GM18511 (cell line): ENCODE measurements at regions not wholly inside any gene's neighbourhood (a gene's known extent, or its start where the extent isn't known, plus 50 kb on each side); places are given as distances from the start of the nearest gene placed in this dataset.

Experiments used
- ATAC-seq: cut with Tn5 transposase; IDR thresholded peaks from one replicate; pipeline ENCODE4 v1.9.1; 2021; ENCODE audit warnings: mild to moderate bottlenecking, moderate library complexity; ENCODE audit not compliant: unreplicated experiment

DNA sequence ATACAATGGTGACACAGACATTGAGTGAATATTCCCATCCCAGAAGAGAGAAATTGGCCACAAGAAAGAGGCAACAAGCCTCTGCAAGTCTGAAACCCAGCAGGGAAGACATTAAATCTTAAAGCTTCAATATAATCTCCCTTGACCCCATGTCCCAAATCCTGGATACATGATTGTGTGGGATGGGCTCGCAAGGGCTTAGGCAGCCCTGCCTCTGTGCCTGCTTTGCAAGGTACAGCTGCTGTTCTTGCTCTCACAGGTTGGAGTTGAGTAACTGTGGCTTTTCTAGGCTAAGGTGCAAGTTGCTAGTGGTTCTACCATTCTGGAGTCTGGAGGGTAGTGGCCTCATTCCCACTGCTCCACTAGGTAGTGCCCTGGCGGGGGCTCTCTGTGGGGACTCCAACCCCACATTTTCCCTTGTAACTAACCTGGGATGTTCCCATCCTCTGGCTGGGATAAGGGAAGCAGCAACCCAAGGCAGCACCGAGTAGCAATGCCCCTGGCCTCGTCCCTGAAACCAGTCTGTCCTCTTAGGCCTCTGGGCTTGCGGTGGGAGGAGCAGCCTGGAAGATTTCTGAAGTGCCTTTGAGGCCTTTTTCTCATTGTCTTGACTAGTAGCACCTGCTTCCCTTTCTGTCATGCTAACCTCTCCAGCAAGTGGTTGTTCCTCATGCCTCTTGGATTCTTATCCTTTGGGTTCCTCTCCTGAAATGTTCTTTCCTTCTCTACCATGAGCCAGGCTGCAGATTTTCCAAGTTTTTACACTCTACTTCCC, 90.0 kb downstream of the FAM174B start:
- no peak for ATAC-seq

DNA sequence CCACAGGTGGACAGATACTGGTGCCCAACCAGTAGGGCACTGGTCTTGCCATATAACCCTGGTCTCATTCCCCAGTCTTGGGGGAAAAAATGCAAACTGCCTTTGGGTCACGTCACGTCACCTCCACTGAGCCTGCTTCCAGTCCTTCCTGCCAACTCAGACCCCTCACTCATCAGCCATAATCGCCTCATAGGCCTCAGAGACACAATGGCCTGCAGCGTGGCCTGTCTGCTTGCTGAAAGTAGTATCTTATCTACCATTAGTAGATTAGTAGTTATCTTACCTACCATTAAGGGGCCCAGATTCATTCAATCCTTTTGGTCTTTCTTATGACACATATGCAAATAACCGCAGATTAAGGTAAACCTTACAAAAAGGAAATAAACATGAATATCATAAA, 93.8 kb downstream of the FAM174B start:
- ATAC-seq = no peak

DNA sequence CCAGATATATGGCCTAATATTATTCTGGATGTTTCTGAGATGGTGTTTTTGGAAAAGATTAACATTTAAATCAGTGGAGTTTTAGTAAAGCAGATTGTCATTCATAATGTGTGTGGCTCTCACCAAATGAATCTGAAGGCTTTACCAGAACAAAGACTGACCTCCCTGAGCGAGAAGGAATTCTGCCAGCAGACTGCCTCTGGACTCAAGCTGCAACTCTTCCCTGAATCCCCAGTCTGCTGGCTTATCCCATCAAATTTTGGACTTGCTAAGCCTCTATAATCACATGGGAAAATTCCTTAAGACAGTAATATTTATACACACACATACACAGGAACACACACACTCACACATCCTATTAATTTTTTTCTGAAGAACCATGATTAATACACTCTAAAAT, 102.3 kb downstream of the FAM174B start:
- no peak for ATAC-seq

DNA sequence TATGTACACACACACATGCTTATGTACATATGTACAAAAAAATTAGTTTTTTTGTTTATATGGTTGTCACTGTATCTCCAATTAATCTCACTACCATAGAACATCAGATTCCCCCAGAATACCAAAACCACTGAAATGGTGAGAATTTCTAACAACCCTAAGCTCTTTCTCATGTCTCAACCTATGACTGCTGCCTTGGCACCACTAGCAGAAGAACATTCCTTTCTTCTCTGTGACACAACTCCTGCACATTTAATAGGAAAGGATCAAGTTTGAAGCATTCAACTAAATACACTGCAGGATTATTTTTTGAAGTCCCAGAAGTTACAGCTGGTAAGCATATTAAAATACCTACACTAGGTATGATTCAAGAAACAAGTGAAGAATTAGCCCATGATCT, 109.6 kb downstream of the FAM174B start:
- no peak for ATAC-seq

DNA sequence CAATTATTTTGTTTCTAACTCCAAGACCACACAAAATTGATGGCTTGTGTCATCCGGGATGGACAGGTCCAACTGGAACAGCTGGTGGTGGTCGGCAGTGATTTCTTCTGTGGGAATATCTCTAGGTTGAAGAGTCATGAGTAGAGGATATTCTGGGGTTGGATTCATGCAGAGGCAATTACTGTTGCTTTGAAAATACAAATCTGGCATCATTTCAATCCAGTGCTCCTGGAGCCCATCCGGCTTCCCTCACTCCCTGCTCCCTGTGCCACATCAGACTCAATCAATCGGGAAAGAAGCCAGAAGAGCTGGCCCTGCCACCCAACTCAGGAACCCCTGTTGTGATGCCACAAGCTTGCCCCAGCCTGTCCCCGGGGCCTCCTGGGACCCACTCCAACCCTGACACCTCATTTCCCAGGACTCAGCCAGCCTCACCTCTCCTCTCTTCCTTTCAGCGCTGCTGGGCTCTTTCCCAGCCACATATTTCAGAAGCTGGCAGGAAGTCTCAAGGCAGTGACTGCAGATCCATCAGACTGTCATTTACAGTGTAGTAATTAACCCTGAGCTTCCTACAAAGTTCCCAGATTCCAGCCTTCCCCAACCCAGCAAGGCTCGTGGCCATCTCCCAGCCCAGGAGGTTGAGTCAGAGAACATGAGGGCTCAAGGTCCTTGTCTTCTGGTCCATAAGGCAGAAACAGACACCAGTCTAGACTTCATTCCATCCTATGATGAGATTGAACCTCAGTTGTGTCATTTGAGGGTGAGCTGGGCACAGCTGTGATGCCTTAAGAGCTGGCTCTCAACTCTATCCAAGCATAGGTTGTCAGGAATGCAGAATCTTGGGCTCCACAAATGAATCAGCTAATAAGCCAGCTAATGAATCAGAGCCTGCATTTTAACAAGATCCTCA, 114.0 kb downstream of the FAM174B start:
- no peak for ATAC-seq

DNA sequence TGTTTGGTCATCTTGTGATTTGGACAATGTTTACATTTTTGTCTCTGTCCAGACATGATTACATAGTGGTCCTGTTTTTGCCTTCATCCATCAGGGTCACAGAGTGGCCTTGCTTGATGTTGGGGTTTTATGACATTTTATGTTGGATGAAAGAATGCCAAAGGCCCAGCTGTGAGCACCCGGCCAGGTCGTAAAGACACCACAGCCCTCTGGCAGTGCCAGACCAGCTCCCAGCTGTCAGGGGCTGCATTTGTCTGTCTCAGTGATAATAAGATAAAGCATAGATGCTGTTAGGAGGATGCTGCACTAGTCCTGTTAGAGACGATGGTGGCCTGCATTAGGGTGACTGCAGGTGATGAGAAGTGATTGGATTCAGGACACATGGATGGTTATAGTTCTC, 117.5 kb downstream of the FAM174B start:
- no peak for ATAC-seq

DNA sequence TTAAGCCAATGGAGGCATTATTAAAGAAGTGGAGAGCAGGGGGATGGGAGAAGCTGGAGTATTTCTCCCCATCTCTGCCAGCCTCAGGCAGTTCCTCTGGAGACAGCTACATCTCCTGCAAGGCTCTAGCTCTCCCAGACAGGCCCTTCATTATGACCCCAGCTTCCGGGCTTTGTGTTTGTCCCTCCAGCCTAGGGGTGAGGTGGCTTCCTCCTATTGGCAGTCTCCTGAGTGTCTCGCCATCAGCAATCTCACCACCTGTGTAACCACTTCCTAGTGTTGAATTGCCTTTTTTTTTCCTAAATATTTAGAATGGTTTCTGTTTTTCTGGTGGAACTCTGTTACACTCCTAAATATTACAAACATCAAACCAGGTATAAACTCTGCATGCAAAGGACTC, 122.3 kb downstream of the FAM174B start:
- no peak for ATAC-seq

DNA sequence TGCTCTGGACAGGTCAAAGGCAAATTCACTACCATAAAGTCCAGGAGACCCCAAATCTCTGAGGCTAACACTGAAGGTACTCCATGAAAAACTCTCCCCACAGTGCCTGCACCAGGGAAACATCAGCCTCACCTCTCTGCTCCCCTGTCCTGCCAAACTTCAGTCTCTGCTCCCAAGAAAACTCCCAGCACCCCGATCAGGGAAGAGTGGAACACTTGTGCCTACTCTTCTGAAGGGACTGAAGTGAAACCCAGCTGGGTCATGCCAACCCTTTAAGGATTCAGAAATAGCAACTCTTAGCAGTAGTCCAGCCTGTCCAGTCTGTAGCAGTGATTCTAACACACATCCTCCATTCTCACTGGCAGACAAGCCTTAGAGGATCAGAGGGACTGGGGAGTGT, 124.2 kb downstream of the FAM174B start:
- ATAC-seq = no peak

DNA sequence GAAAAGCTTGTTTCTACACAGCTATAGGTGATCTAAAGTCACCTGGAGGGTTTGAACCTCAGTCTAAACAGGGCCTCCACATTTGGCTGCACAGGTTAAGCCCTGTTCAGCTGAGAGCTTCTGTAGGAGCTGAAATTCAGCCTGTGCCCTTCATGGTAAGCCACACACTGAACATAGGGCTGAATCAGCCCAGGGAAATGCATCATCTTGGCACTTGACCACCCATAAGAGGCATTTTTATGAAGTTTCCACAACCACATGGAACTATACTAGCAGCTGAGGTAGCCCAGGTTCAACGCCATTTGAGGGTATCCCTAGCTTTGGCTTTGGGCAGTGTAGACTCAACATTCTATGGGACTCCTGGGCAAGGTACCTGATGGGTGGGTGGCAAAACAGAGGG, 126.8 kb downstream of the FAM174B start:
- ATAC-seq = no peak

DNA sequence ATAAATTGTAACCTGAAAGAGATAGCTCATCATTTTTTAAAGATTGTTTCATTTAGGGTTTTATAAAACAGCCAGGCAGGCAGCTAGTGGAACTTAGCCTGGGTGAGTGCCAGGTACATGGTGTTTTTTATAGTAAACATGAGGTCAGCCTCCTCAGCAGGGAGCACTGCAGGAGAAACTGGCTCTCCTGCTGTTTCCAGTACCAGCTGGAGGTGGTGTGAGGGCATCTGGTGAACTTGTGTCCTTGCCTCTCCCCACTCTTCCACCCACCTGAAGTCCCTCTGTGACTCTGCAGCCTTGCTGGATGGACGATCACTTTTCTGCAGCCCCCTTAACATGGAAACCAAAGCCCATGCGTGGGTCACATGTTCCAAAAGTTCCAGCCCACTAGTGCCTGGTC, 128.4 kb downstream of the FAM174B start:
- no peak for ATAC-seq

DNA sequence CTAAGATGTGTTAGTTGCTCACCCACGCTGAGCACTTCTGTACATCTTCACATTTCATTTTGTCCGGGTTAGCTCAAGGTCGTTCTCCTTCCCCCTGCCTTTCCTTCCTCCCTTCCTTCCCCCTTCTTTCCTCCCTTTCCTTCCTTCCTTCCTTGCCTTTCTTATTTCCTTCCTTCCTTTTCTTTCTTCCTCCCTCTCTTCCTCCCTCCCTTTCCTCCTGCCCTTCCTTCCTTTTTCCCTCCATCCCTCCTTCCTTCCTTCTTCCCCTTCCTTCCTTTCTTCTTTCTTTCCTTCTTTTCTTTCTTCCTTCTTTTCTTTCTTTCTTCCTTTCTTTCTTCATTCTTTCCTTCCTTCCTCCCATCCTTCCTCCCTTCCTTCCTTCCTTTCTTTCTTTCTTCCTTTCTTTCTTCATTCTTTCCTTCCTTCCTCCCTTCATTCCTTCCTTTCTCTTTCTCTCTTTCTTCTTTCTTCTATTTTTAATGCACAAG, 129.8 kb downstream of the FAM174B start:
- ATAC-seq = no peak

DNA sequence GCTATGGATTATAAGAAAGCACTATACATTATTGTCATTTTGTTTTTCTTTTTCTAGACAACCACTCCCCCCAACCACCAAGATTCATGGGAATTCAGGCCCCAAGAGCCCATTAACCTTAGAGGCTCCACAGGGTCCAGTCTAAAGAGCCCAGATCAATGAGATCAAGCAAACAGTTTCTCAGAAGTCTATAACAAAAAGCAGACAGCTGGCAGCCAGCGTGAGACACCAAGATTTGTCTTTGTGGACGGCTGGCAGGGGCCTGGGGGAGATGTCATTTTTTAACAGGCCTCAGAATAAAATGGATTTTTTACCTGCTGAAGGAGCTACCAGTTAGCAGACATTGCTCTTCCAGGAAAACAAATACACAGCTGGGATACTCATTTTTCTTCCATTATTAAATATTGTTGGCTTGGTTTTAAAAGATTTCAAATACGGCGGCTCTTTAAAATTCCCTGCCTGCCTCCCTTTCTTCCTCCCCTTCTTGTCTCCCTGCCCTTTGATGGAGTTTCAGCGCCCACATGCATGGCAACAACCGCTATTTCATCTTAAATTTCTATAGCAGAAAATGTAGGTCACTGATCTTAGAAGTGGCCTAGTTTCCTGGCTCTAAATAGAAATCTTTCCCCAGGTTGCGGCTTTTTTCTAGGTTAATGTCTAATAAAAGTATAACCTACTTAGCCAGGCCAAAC, 130.6 kb downstream of the FAM174B start:
- ATAC-seq = no peak

DNA sequence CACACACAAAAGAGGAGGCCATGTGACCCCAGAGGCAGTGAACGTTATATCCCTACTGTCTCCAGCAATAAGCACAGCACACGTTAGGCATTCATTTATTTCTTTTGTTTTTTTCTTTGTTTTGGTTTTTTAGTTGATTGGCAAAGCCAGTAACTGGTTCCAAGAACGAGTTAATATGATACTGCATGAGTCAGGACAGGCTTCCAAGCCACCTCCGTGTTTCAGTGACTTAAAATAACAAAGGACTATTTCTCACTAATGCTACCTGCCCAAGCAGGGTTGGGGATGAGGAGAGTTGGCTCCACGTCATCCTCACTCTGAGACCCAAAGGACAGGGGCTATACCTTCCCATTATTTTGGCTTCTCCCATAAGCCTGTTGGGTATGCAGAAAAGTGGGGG, 130.5 kb downstream of the ST8SIA2 start:
- no peak for ATAC-seq

DNA sequence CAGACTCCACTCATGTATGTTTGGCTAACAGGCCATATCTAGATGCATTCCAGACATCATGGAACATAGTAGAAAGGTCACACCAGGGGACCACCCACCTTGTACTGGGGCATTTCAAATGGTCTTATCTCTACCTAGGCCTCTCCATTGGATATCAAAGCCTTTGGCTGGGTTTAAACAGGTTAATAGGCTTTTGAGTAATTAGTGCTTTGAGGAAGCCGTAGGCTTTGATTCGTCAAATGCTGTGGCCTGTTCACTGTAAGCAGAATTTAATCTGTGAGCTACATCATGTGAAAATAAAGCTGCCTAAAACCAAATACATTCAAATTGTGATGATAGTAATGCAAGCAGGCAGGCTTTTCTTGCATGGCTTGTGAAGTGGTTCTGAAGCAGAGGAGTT, 129.5 kb downstream of the ST8SIA2 start:
- ATAC-seq = no peak

DNA sequence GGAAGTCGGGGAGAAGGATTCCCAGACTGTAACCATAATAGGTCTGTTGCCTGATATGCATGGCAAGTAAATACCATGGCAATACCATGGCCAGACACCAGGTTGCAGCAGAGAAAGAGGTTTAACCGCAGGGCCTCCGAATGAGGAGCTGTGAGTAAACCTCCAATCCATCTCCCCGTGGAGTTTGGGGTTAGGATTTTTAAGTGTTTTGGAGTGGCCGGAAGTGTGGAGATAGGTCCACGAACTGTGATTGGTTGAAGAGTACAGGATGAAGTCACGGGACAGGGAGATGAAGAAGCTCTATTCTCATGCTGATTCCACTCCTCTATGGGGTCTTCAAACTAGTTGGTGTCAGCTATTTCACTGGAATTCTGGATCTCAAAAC, 127.9 kb downstream of the ST8SIA2 start:
- peak; percentile 97 for ATAC-seq

DNA sequence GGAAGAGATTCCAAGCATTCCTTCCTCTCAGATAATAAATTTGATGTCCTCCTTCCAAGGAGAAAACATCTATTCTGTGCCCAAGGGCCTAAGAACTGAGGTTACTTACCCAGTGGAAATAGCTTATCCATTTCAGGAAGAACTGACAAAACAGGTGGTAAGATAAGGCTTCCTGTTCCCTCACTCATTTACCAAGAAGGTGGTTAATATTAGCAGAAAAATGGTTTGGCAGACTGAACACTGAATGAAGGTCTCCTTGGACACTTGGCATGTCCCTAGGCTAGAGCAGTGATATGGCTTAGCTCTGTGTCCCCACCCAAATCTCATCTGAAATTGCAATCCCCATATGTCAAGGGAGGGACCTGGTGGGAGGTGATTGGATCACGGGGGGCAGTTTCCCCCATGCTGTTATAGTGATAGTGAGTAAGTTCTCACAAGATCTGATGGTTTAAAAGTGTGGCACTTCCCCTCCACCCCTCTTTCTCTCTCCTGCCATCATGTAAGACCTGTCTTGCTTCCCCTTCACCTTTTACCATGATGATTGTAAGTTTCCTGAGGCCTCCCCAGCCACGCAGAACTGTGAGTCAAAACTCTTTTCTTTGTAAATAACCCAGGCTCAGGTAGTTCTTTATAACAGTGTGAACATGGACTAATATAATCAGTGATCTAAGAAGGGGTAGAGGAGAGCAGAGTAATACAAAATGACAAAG, 127.4 kb downstream of the ST8SIA2 start:
- peak; percentile 36 for ATAC-seq

DNA sequence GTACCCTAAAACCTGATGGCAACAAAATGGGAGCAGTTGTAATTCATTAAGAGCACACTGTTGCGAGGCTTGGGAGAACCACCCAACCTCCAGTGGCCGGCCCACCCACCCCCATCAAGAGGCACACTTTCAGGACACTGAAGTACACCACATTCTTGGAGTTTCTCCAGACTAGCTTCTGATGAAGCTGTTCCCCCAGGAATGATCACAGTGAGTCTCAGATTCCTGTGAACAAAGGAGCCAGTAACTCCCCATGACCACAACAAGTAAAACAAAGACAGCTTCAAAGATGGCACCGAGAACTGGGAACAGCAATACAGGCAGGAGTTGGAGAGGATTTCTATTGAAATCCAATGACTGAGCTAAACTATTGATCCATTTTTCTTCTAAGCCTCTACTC, 126.0 kb downstream of the ST8SIA2 start:
- no peak for ATAC-seq
